GM18508 (cell line): ENCODE measurements at regions not wholly inside any gene's neighbourhood (a gene's known extent, or its start where the extent isn't known, plus 50 kb on each side); places are given as distances from the start of the nearest gene placed in this dataset.

ENCODE experiments used
- ATAC-seq: cut with Tn5 transposase; IDR thresholded peaks from one replicate; pipeline ENCODE4 v1.9.1; 2021; ENCODE audit warnings: moderate number of reproducible peaks; ENCODE audit not compliant: insufficient read depth, unreplicated experiment

GRCh38 chr6:144835322-144835973, 550.3 kb downstream of the UTRN start:
- no peak for ATAC-seq

- no peak for ATAC-seq
These were observed 555.5 kb downstream of the UTRN start for GRCh38 chr6:144840619-144841018.

DNA sequence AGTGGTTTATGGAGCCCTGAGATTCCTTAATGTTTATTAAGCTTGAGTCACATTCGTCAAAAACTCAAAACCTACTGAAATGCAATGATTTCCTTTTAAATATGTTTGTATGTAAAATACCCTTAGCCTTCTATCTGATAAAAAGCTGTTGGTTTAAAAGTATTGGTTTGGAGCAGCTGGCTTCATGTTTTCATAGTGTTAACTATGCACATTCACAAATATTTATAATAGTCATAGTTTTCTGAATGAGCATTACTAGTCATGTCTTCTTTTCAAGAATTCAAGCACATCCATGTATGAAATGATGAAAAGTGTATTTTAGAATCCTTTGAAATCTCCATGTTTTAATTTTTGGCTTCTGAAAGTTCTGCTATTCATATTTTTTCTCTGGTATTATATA, 558.6 kb downstream of the UTRN start:
- no peak for ATAC-seq

DNA sequence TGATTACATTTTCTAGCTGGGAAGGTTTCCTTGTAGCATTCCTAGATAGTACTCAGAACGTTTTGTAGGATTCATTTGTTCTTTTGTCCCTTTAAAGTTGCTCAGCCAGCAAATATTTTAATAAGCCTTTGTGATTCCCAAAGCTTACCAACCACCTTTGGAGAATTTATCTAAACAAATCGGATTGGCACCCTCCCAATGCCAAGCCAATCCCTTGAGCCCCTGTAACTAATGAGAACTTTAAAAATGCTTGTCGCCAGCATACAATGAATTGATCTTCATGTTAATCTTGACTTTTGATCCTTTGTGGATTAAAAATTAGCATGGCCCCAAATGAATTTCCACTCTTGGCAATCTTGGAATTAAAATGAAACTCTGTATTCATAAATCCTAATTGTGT, 559.5 kb downstream of the UTRN start:
- no peak for ATAC-seq

DNA sequence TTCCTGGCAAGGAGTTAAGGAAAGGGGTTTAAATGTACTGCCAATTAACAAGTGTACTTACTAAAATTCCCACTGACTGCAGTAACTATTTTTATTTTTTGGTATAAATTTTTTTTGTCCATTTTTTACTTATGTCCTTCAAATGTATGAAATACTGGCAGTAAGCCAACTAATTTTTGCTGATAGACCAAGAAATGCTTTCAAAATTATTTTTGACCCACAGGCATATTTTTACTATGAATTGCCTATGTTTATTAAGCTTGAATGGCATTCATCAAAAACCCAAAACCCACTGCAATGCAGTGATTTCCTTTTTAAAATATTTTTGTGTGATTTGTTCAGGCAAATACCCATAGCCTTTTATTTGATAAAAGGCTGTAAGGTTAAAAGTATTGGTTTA, 560.1 kb downstream of the UTRN start:
- no peak for ATAC-seq

GRCh38 chr6:144847916-144848315, 562.8 kb downstream of the UTRN start:
- no peak for ATAC-seq

DNA sequence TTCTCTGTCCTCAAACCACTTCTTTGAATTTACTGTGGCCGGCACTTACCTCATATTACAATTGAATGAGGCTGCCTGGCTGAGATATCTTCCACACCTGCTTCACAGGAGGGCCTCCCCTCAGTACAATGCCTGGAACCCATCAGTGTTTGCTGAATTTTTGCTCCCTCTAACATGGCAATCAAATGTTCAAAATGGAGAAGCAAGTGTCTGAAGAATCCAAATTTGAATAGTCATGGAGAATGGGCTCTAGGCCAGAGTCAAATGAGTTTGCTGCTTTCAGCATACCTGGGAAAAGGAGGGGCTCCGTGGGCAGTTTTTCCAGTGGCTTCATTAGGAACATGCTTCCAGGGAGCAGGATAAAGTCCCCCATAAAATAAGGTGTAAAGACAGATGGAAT, 564.8 kb downstream of the UTRN start:
- ATAC-seq, result no peak

DNA sequence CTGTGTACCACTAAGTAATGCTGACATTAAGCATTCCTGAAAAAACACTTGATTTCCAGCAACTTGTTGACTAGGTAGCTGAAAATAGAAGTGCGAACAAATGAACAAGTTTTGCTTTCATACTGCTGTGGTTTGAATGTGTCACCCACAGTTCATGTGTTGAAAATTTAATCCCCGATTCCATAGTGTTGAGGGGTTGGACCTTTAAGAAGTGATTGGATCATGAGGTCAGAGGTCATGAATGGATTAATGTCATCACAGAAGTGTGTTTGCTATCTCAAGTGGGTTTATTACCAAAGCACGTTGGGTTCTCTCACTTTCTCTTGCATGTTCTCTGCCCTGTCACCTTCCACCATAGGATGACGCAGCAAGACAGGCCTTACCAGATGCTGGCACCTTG, 568.5 kb downstream of the UTRN start:
- no peak for ATAC-seq

DNA sequence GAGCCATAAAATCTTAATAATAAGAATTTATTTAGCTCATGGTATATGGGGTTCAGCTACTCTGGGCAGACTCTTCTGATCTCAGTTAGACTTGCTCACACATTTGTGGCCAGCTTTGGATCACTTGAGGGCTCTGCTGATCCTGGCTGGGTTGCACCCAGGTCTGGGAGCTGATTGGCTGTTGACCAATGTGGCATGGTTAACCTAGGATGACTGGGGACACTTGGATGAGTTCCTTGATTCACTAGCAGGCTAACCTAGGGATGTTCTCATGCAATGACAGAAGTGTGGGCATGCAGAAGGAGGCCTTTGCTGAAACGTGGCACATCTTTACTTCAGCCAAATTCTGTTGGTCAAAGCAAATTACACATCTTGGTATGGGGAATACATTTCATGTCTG, 569.5 kb downstream of the UTRN start:
- ATAC-seq, result no peak

DNA sequence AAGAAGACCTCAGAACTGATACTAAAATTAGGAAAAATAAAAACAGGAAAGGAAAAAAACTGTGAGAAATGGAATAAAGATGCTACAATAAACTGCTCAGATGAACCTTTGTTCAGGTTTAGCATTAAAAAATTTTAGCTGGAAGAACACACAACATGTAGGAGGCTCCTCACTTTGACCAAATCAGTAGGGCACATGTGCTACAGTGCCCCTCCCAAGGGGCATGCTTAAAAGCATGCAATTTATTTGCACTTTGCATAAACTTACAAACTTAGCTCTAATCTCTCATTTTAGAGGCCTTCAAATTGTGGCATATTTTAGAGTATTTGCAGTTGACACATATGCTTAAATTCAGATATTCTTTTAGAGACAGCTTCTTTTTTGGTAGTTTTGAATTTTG, 570.2 kb downstream of the UTRN start:
- no peak for ATAC-seq

DNA sequence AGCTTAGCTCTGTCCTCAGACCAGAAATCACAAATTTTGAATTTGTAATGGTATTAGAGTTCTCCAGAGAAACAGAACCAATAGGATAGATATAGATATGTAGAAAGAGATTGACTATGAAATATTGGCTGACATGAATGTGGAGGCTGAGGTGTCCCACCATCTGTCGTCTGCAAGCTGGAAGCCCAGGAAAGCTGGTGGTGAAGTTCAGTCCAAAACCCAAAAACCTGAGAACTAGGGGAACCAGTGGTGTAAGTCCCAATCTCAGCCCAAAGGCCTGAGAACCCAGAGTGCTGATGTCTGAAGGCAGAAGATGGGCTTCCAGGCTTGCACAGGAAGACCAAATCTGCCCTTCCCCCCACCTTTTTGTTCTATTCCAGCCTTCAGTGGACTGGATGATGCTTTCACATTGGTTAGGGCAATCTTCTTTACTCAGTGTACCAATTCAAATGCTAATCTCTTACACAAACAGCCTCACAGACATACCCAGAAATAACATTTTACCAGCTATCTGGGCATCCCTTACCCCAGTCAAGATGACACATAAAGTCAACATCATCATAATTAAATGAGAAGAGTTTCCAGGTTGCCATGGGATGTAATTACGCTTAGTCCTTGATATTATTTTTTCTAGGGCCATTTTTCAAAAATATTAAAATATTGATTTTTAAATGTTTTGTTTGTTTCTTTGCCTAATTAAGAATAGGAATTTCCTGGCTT, 570.8 kb downstream of the UTRN start:
- no peak for ATAC-seq

DNA sequence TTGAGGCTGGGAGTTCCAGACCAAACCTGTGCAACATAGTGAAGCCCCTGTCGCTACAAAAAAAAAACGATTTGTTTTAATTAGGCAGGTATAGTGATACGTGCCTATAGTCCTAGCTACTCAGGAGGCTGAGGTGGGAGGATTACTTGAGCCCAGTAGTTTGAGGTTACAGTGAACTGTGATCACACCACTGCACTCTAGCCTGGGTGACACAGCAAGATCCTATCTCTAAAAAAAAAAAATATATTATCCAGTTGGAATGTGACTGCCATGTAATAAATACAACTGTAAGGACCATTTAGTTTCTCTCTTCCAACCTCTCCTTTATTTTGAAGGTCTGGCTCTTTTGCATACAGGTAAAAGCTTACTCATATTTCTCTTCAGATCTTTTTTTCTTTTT, 571.5 kb downstream of the UTRN start:
- no peak for ATAC-seq

DNA sequence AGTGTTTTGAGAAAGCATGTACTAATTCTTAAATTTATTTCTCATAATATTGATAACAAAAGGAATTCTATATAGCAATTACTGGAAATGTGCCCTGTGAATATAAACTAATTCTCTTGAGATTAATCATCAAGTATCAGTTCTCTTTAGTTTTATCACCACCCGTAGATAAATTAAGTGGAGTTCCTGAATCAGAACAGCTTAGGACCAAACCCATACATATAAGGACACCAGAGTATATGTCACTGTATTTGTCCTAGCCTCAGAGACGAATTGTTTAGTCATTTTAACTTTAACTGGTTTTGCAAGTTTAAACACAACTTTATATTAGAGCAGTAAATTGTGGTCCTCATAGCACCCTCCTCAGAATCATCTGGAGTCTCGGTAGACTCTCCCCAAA, 572.0 kb downstream of the UTRN start:
- ATAC-seq, result no peak

DNA sequence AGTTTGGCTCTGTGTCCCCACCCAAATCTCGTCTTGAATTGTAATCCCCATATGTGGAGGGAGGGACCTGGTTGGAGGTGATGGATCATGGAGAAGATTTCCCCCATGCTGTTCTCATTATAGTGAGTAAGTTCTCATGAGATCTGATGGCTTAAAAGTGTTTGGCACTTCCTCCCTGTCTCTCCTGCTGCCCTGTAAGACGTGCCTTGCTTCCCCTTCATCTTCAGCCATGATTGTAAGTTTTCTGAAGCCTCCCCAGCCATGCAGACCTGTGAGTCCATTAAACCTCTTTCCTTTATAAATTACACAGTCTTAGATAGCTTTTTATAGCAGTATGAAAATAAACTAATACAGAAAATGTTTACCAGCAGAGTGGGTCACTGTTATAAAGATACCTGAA, 577.6 kb downstream of the UTRN start:
- no peak for ATAC-seq

DNA sequence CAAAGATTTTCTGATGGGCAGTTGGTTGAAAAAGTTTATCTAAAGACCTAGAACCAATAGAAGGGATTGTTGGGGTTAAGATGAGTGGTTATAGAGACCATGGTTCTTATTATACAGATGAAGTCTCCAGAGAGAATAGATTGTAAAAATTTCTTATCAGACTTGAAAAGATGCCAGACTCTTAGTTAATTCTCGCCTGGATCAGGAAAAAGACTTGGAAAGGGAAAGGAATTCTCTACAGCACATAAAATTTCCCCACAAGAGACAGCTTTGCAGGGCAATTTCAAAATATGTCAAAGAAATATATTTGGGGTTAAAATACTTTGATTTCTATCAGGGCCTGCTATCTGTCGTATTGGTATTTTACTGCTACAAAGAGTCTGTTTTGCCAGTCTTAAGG, 582.6 kb downstream of the UTRN start:
- ATAC-seq, result no peak

DNA sequence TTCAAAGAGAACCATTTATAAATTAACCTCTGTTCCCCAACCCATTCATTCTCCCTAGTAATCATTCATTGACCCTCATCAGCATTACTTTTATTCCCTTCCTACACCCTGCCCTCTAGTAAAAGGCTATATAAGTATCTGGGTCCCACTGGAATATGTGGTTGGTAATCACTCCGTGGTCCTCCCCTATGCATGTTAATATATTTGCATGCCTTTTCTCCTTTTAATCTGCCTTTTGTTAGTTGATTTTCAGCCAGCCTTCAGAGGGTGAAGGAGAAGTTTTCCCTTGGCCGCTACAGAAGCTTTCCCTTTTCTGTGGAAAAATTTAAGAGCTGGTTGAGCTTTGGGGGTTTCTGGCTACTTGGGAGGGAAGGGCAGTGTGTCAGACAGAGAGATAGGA, 585.6 kb downstream of the UTRN start:
- ATAC-seq, result no peak

GRCh38 chr6:144873623-144874378, 588.7 kb downstream of the UTRN start:
- ATAC-seq, result no peak

GRCh38 chr6:144876689-144877088, 591.6 kb downstream of the UTRN start:
- no peak for ATAC-seq

GRCh38 chr6:144877118-144877517, 592.0 kb downstream of the UTRN start:
- ATAC-seq, result no peak

DNA sequence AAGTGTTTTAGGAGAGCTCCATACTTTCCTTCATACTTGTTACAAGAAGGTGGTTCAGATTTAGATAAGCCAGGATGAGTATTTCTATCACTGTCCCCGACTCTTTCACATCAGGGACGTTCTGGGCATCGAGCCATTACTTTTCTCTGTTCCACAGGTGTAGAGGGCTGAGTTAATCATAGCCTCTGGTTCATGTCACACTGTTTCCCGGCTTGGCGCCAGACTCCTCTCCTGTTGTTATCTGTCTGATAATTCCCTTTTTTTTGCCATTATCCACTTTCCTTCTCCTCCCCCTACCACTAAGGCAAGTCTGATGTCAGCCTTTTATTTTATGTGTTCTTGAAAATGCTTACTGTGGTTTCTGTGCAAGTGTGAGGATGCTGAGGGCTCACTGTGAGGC, 593.4 kb downstream of the UTRN start:
- ATAC-seq, result no peak

- no peak for ATAC-seq
These were observed 594.3 kb downstream of the UTRN start for GRCh38 chr6:144879436-144879835.

DNA sequence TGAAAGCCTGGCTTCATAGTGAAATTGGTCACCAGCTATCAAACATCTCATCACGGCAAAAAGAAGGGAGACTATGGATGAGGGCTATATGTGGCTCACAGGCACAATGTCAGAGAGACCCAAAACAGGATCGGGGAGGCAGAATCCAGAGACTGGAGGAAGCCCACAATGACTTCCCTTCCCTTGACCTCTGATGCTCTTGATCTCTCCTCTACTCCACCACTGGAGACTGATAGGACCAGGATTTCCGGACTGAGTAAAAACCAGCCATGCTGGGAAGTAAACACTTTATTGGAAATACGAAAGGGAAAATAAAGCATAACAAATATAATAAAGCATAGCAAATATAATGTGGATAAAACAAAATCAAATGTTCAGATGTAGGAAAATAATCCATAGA, 597.3 kb downstream of the UTRN start:
- no peak for ATAC-seq
